Right atrium auricular region (tissue), 2 donors: ENCODE measurements at regions not wholly inside any gene's neighbourhood (a gene's known extent, or its start where the extent isn't known, plus 50 kb on each side); places are given as distances from the start of the nearest gene placed in this dataset.

Experiments used
- DNase-seq: peaks from one replicate; pipeline ENCODE4 v3.0.0-alpha.2; 2019; ENCODE audit warnings: low spot score
- H3K27ac ChIP-seq, 2 donors: fragments of 200-600 bp; sonication (generic); 1 replicate in 1 of 2; 2 replicates in 1 of 2; pipeline ENCODE4 v1.5.1; 2016 to 2019
- H3K27me3 ChIP-seq, 2 donors: fragments of 200-600 bp; sonication (generic); one replicate each; pipeline versions ENCODE4 v1.5.1 to v1.6.0; 2017 to 2019
- H3K36me3 ChIP-seq: fragments of 200-600 bp; sonication (generic); one replicate; pipeline ENCODE4 v1.5.1; 2016
- H3K4me1 ChIP-seq, 2 donors: fragments of 200-600 bp; sonication (generic); one replicate each; pipeline versions ENCODE4 v1.5.1 to v1.6.0; 2017 to 2019
- H3K4me3 ChIP-seq, 2 donors: fragments of 200-600 bp; sonication (generic); 1 replicate in 1 of 2; 2 replicates in 1 of 2; pipeline ENCODE4 v1.5.1; 2017 to 2019; ENCODE audit warnings: mild to moderate bottlenecking in 1 of 2, moderate library complexity in 1 of 2
- H3K9me3 ChIP-seq, 2 donors: fragments of 200-600 bp; sonication (generic); one replicate each; pipeline ENCODE4 v1.5.1; 2019
- CTCF ChIP-seq, 2 donors: fragments of 200-600 bp; sonication (generic); IDR thresholded peaks; one replicate each; pipeline ENCODE4 v1.5.1; 2019; ENCODE audit warnings: antibody characterized with exemption in 2 of 2

- no peaks in the 10 kb centered on the region for H3K36me3 ChIP-seq
- no peaks in the 10 kb centered on the region for H3K27me3 ChIP-seq
- DNase-seq, result no peak
- no peaks in the 10 kb centered on the region for H3K9me3 ChIP-seq
- no peak overlapping the region for H3K4me3 ChIP-seq
- no peak overlapping the region for H3K27ac ChIP-seq
- no peak for TF ChIP-seq CTCF (IDR thresholded peaks at IDR 0.05)
- H3K4me1 ChIP-seq, result no peaks in the 10 kb centered on the region
These were observed 600.3 kb downstream of the GBE1 start for GRCh38 chr3:81161100-81161499.

DNA sequence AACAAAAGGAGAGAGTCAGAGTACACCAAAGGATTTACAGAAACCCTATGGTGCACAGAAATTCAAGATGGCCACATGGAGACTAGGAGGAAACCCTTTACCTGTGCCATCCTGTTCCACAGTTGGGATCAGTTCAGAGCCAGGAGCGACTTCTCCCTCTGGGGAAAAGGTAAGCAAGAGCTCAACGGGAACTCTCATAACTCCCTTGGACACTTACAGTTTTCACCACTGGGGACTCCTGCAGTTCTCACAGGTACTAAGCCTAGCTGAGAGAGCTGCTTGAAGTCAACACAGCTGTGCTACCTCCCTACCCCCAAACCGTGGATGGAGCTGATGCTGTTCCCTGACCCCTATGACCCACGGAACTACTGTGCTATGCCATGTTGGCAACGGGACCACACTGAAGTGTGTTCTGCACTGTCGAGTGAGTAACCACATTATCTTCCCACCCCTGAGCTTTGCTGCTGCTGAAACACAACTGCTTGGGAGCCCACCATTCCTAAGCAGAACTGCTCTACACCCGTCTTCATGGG is 606.8 kb downstream of the GBE1 start:
- H3K27ac ChIP-seq, result no peak overlapping the region
- H3K4me3 ChIP-seq, result no peak overlapping the region
- H3K27me3 ChIP-seq, result no peaks in the 10 kb centered on the region
- no peak for TF ChIP-seq CTCF (IDR thresholded peaks at IDR 0.05)
- no peaks in the 10 kb centered on the region for H3K4me1 ChIP-seq
- no peaks in the 10 kb centered on the region for H3K9me3 ChIP-seq
- H3K36me3 ChIP-seq, result no peaks in the 10 kb centered on the region
- no peak for DNase-seq

GRCh38 chr3:81152156-81152555 is 609.3 kb downstream of the GBE1 start:
- no peak for TF ChIP-seq CTCF (IDR thresholded peaks at IDR 0.05)
- no peaks in the 10 kb centered on the region for H3K36me3 ChIP-seq
- H3K27me3 ChIP-seq, result no peaks in the 10 kb centered on the region
- no peak overlapping the region for H3K4me3 ChIP-seq
- DNase-seq, result no peak
- no peak overlapping the region for H3K27ac ChIP-seq
- no peaks in the 10 kb centered on the region for H3K9me3 ChIP-seq
- H3K4me1 ChIP-seq, result no peaks in the 10 kb centered on the region

DNA sequence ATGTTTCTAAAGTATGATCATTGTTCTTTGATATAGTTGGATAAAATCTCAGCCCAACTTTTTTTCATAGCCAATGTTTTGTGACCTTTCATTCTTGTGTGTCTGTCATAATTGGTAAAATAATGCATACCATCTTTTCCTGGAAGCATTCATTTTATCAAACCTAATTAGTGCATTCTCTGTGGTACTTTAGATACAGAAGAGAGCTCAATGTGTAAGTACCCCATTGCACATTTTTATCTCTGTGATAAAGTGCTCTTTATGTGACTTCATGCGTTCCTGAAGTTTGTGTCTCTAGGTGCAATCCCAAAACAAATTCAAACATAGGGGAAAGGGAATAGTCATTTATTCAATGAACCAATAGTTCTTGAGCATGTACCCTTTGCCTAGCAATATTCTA is 628.5 kb downstream of the GBE1 start:
- H3K36me3 ChIP-seq, result no peaks in the 10 kb centered on the region
- H3K27me3 ChIP-seq, result no peaks in the 10 kb centered on the region
- no peak overlapping the region for H3K4me3 ChIP-seq
- TF ChIP-seq CTCF (IDR thresholded peaks at IDR 0.05), result no peak
- no peak overlapping the region for H3K27ac ChIP-seq
- no peak for DNase-seq
- no peaks in the 10 kb centered on the region for H3K4me1 ChIP-seq
- H3K9me3 ChIP-seq, result peaks cover 0 to 7% of the 10 kb centered on the region in 2 donors

GRCh38 chr3:81105789-81106488 is 655.5 kb downstream of the GBE1 start:
- H3K9me3 ChIP-seq, result no peaks in the 10 kb centered on the region
- no peak for TF ChIP-seq CTCF (IDR thresholded peaks at IDR 0.05)
- no peak for DNase-seq
- no peaks in the 10 kb centered on the region for H3K36me3 ChIP-seq
- H3K27ac ChIP-seq, result no peak overlapping the region
- no peaks in the 10 kb centered on the region for H3K27me3 ChIP-seq
- H3K4me1 ChIP-seq, result no peaks in the 10 kb centered on the region
- H3K4me3 ChIP-seq, result no peak overlapping the region

DNA sequence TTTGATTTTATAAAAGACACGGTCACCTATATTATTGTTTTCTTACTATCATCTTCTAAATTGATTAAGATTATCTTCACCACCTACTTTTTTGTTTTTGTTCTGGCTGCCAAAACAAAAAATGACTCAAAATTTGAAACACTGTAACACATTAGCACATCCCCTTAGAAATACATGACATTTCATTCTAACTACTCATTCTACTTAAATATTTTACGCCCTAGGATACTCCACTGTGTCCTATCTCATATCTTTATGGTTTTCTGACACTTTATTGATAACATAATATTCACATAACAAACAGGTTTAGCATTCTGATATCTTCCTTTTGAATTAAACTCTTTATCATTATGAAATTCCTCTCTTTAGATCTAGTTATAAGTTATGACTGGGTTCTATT is 656.2 kb downstream of the GBE1 start:
- no peaks in the 10 kb centered on the region for H3K9me3 ChIP-seq
- no peak for DNase-seq
- H3K4me3 ChIP-seq, result no peak overlapping the region
- no peaks in the 10 kb centered on the region for H3K4me1 ChIP-seq
- H3K27me3 ChIP-seq, result no peaks in the 10 kb centered on the region
- H3K27ac ChIP-seq, result no peak overlapping the region
- TF ChIP-seq CTCF (IDR thresholded peaks at IDR 0.05), result no peak
- no peaks in the 10 kb centered on the region for H3K36me3 ChIP-seq
